ENCODE measurements at regions not wholly inside any gene's neighbourhood (a gene's known extent, or its start where the extent isn't known, plus 50 kb on each side); places are given as distances from the start of the nearest gene placed in this dataset.

GRCh38 chr5:10023494-10023893 lies 226.2 kb downstream of the ATPSCKMT start:
- Mint-ChIP-seq H3K4me1 (no peaks in the 10 kb centered on the region), H3K4me3 (no peak overlapping the region), H3K9me3 (ENCODE audit: insufficient read depth) (peaks cover 25% of the 10 kb centered on the region), H3K27ac (no peak overlapping the region), H3K27me3 (no peaks in the 10 kb centered on the region)
- ChIA-PET CTCF (no interaction called here), POLR2A (no interaction called here)
- H3K4me2 ChIP-seq (replicated peaks; ENCODE audit: low read depth, low read length, poor library complexity, severe bottlenecking): no peak overlapping the region
- ATAC-seq (ENCODE audit: low read depth) (no peak), DNase-seq (no peak)
- H3K4me1 ChIP-seq (ENCODE audit: control insufficient read depth in 2 of 2, insufficient read depth in 2 of 2, low read length in 2 of 2): no peaks in the 10 kb centered on the region
- intact Hi-C loops (cut with micrococcal nuclease): no loop called here
- no peaks in the 10 kb centered on the region for H4K20me1 ChIP-seq (ENCODE audit: control insufficient read depth, insufficient read depth, low read length, poor library complexity, severe bottlenecking)
- TF ChIP-seq CTCF (IDR thresholded peaks at IDR 0.05): no peak
- TF ChIP-seq EZH2 (IDR thresholded peaks at IDR 0.05; ENCODE audit: borderline replicate concordance, insufficient read depth, low read depth, low read length, poor library complexity, severe bottlenecking): no peak
- H3K9me3 ChIP-seq (ENCODE audit: control extremely low read depth in 1 of 3, control insufficient read depth in 2 of 3, insufficient read depth in 1 of 3, low read length in 2 of 3): peaks cover 0 to 4% (median 0%) of the 10 kb centered on the region in 3 donors
- no peak overlapping the region for H3K9ac ChIP-seq (ENCODE audit: low read length)
- no peaks in the 10 kb centered on the region for H3K27me3 ChIP-seq (replicated peaks in 1 of 4; ENCODE audit: control extremely low read depth in 1 of 4, control insufficient read depth in 3 of 4, insufficient read depth in 4 of 4, low read length in 3 of 4)
- WGBS (ENCODE audit: insufficient coverage): 100% methylated on average over 2 of the region's 3 CpGs
- no peaks in the 10 kb centered on the region for H3K79me2 ChIP-seq (ENCODE audit: control insufficient read depth, insufficient read depth, low read length)
- no peaks in the 10 kb centered on the region for H3K36me3 ChIP-seq (replicated peaks in 1 of 2; ENCODE audit: control extremely low read depth in 1 of 2, control insufficient read depth in 1 of 2, extremely low read depth in 1 of 2, insufficient read depth in 2 of 2, low read length in 1 of 2)
- H3K27ac ChIP-seq (ENCODE audit: low read length in 2 of 2): no peak overlapping the region
- no peak overlapping the region for H2AFZ ChIP-seq (ENCODE audit: insufficient read depth, low read depth, low read length, poor library complexity, severe bottlenecking)
- H3K4me3 ChIP-seq (ENCODE audit: control extremely low read depth in 1 of 5, extremely low read depth in 1 of 5, insufficient read depth in 1 of 5, low read depth in 2 of 5, low read length in 4 of 5): no peak overlapping the region

- Mint-ChIP-seq H3K4me3 (no peak overlapping the region), H3K4me1 (no peaks in the 10 kb centered on the region), H3K27ac (no peak overlapping the region), H3K27me3 (no peaks in the 10 kb centered on the region), H3K9me3 (ENCODE audit: insufficient read depth) (peaks cover 22% of the 10 kb centered on the region)
- ChIA-PET CTCF (no interaction called here), POLR2A (no interaction called here)
- no CpG with 5 or more reads among the region's 1 CpG for WGBS (ENCODE audit: insufficient coverage)
- ATAC-seq (ENCODE audit: low read depth) (no peak), DNase-seq (no peak)
- intact Hi-C loops (cut with micrococcal nuclease): no loop called here
- no peak for TF ChIP-seq EZH2 (IDR thresholded peaks at IDR 0.05; ENCODE audit: borderline replicate concordance, insufficient read depth, low read depth, low read length, poor library complexity, severe bottlenecking)
- H3K27me3 ChIP-seq (replicated peaks in 1 of 4; ENCODE audit: control extremely low read depth in 1 of 4, control insufficient read depth in 3 of 4, insufficient read depth in 4 of 4, low read length in 3 of 4): no peaks in the 10 kb centered on the region
- no peaks in the 10 kb centered on the region for H3K79me2 ChIP-seq (ENCODE audit: control insufficient read depth, insufficient read depth, low read length)
- H3K4me1 ChIP-seq (ENCODE audit: control insufficient read depth in 2 of 2, insufficient read depth in 2 of 2, low read length in 2 of 2): no peaks in the 10 kb centered on the region
- H3K9me3 ChIP-seq (ENCODE audit: control extremely low read depth in 1 of 3, control insufficient read depth in 2 of 3, insufficient read depth in 1 of 3, low read length in 2 of 3): peaks cover 0 to 9% (median 0%) of the 10 kb centered on the region in 3 donors
- H4K20me1 ChIP-seq (ENCODE audit: control insufficient read depth, insufficient read depth, low read length, poor library complexity, severe bottlenecking): no peaks in the 10 kb centered on the region
- no peaks in the 10 kb centered on the region for H3K36me3 ChIP-seq (replicated peaks in 1 of 2; ENCODE audit: control extremely low read depth in 1 of 2, control insufficient read depth in 1 of 2, extremely low read depth in 1 of 2, insufficient read depth in 2 of 2, low read length in 1 of 2)
- no peak overlapping the region for H3K9ac ChIP-seq (ENCODE audit: low read length)
- no peak overlapping the region for H3K27ac ChIP-seq (ENCODE audit: low read length in 2 of 2)
- no peak overlapping the region for H3K4me3 ChIP-seq (ENCODE audit: control extremely low read depth in 1 of 5, extremely low read depth in 1 of 5, insufficient read depth in 1 of 5, low read depth in 2 of 5, low read length in 4 of 5)
- no peak overlapping the region for H2AFZ ChIP-seq (ENCODE audit: insufficient read depth, low read depth, low read length, poor library complexity, severe bottlenecking)
- no peak overlapping the region for H3K4me2 ChIP-seq (replicated peaks; ENCODE audit: low read depth, low read length, poor library complexity, severe bottlenecking)
These were observed 228.4 kb downstream of the ATPSCKMT start for GRCh38 chr5:10021248-10021647.

All from B cell (primary cell).